ENCODE measurements at regions not wholly inside any gene's neighbourhood (a gene's known extent, or its start where the extent isn't known, plus 50 kb on each side); places are given as distances from the start of the nearest gene placed in this dataset.

GRCh38 chr2:144227427-144228105 is 292.4 kb downstream of the ZEB2 start:
- no peaks in the 10 kb centered on the region for H3K9me3 ChIP-seq (ENCODE audit: low read length)
- H3K4me1 ChIP-seq (ENCODE audit: insufficient read depth, low read length): no peaks in the 10 kb centered on the region
- no peak overlapping the region for H3K4me3 ChIP-seq (ENCODE audit: low read depth in 1 of 2, low read length in 2 of 2)
- no peaks in the 10 kb centered on the region for H3K36me3 ChIP-seq (ENCODE audit: insufficient read depth, low read length)
- no peaks in the 10 kb centered on the region for H3K27me3 ChIP-seq (ENCODE audit: control insufficient read depth in 1 of 2, insufficient read depth in 2 of 2, low read length in 2 of 2)
- no peak overlapping the region for H3K27ac ChIP-seq (ENCODE audit: low read depth, low read length)
- H3K9ac ChIP-seq (ENCODE audit: low read length): no peak overlapping the region

GRCh38 chr2:144225076-144225475 is 294.8 kb downstream of the ZEB2 start:
- Histone ChIP-seq H3K9ac (ENCODE audit: low read length) (no peak overlapping the region), H3K4me1 (ENCODE audit: insufficient read depth, low read length) (no peaks in the 10 kb centered on the region), H3K36me3 (ENCODE audit: insufficient read depth, low read length) (no peaks in the 10 kb centered on the region), H3K27ac (ENCODE audit: low read depth, low read length) (no peak overlapping the region), H3K9me3 (ENCODE audit: low read length) (no peaks in the 10 kb centered on the region), H3K4me3 (ENCODE audit: low read depth in 1 of 2, low read length in 2 of 2) (no peak overlapping the region), H3K27me3 (ENCODE audit: control insufficient read depth in 1 of 2, insufficient read depth in 2 of 2, low read length in 2 of 2) (no peaks in the 10 kb centered on the region)

GRCh38 chr2:144224472-144224871 is 295.4 kb downstream of the ZEB2 start:
- H3K9ac ChIP-seq (ENCODE audit: low read length): no peak overlapping the region
- H3K4me3 ChIP-seq (ENCODE audit: low read depth in 1 of 2, low read length in 2 of 2): no peak overlapping the region
- H3K9me3 ChIP-seq (ENCODE audit: low read length): no peaks in the 10 kb centered on the region
- H3K27me3 ChIP-seq (ENCODE audit: control insufficient read depth in 1 of 2, insufficient read depth in 2 of 2, low read length in 2 of 2): no peaks in the 10 kb centered on the region
- no peak overlapping the region for H3K27ac ChIP-seq (ENCODE audit: low read depth, low read length)
- no peaks in the 10 kb centered on the region for H3K4me1 ChIP-seq (ENCODE audit: insufficient read depth, low read length)
- H3K36me3 ChIP-seq (ENCODE audit: insufficient read depth, low read length): no peaks in the 10 kb centered on the region

DNA sequence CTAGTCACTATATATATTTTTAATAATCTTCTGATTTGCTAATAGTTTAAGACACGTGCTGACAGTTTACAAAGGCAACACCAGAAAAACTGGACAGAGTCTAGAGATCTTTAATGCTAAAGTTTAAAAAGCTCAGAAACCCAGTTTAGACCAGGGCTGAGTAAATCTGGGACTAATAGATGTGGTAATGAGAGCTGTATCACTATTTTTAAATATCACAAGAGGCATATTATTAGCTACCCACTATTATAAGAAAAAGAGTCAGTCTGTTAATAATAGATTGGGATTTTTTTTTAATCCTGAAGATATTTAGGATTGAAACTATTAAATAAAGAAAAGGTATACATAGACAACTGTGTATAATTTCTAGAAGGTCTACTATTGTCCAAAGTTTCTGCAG is 299.9 kb downstream of the ZEB2 start:
- no peaks in the 10 kb centered on the region for H3K9me3 ChIP-seq (ENCODE audit: low read length)
- no peak overlapping the region for H3K4me3 ChIP-seq (ENCODE audit: low read depth in 1 of 2, low read length in 2 of 2)
- no peaks in the 10 kb centered on the region for H3K4me1 ChIP-seq (ENCODE audit: insufficient read depth, low read length)
- no peaks in the 10 kb centered on the region for H3K27me3 ChIP-seq (ENCODE audit: control insufficient read depth in 1 of 2, insufficient read depth in 2 of 2, low read length in 2 of 2)
- H3K36me3 ChIP-seq (ENCODE audit: insufficient read depth, low read length): no peaks in the 10 kb centered on the region
- H3K27ac ChIP-seq (ENCODE audit: low read depth, low read length): no peak overlapping the region
- H3K9ac ChIP-seq (ENCODE audit: low read length): no peak overlapping the region

GRCh38 chr2:144217853-144218633 is 301.9 kb downstream of the ZEB2 start:
- H3K27ac ChIP-seq (ENCODE audit: low read depth, low read length): no peak overlapping the region
- H3K9ac ChIP-seq (ENCODE audit: low read length): no peak overlapping the region
- no peak overlapping the region for H3K4me3 ChIP-seq (ENCODE audit: low read depth in 1 of 2, low read length in 2 of 2)
- H3K9me3 ChIP-seq (ENCODE audit: low read length): no peaks in the 10 kb centered on the region
- no peaks in the 10 kb centered on the region for H3K27me3 ChIP-seq (ENCODE audit: control insufficient read depth in 1 of 2, insufficient read depth in 2 of 2, low read length in 2 of 2)
- no peaks in the 10 kb centered on the region for H3K36me3 ChIP-seq (ENCODE audit: insufficient read depth, low read length)
- H3K4me1 ChIP-seq (ENCODE audit: insufficient read depth, low read length): no peaks in the 10 kb centered on the region

DNA sequence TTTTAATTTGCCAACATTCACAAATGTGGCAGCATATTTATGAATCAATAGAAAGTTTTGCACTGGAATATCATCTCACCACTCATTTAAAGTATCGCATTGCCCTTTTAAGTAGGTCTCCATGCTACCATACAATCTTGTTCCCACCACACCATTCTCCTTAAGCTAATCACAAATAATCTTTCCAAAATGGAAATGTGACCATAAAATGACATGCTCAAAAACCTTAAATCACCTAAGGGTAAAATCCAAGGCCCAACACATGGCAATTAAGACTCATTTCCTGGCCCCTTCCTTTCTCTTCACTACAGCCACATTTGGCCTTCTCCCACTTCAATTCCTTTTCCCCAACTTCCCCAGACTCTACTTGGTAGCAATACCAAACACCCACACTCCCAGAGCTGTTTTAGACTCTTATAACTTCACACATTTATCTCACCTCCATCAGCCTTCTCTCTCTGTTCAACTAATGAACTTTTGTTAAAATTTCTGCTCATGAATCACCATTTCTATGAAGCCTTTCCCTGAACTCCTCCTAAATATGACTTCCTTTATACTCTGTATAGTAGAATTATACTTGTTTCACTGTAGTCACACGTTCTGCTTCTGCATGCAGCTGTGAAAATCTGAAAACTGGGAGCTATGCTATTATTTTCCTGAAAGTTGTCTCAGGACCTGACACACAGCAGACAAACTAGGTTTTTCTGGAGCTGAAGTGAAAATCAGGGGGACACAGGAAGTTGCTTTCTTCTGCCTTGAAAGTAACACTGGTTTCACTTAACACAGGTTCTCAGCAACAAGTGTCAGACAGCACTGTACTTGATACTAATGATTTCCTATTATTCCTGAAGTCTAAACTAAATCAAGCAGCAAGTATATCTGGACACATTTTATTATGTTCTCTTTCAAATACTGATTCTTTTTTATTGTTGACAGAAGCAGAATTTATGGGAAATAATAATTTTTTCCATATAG is 303.9 kb downstream of the ZEB2 start:
- no peak overlapping the region for H3K4me3 ChIP-seq (ENCODE audit: low read depth in 1 of 2, low read length in 2 of 2)
- no peak overlapping the region for H3K9ac ChIP-seq (ENCODE audit: low read length)
- H3K36me3 ChIP-seq (ENCODE audit: insufficient read depth, low read length): no peaks in the 10 kb centered on the region
- H3K4me1 ChIP-seq (ENCODE audit: insufficient read depth, low read length): no peaks in the 10 kb centered on the region
- no peaks in the 10 kb centered on the region for H3K9me3 ChIP-seq (ENCODE audit: low read length)
- no peaks in the 10 kb centered on the region for H3K27me3 ChIP-seq (ENCODE audit: control insufficient read depth in 1 of 2, insufficient read depth in 2 of 2, low read length in 2 of 2)
- H3K27ac ChIP-seq (ENCODE audit: low read depth, low read length): no peak overlapping the region

DNA sequence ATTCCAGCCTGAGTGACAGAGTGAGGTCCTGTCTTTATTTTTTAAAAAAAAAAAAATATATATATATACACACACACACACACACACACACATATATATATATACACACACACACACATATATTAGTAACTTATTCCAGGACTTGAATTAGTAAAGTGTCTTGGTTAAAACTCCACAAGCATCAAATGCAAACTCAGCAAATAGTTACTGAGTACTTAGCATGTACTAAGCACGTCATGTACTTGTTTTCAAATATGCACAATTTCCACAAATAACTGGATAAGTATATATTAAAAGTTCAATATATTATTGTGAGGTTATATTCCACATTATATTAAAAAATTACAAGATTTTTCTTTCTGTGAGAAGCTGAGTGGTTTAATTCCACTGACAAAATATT is 304.7 kb downstream of the ZEB2 start:
- H3K4me1 ChIP-seq (ENCODE audit: insufficient read depth, low read length): no peaks in the 10 kb centered on the region

DNA sequence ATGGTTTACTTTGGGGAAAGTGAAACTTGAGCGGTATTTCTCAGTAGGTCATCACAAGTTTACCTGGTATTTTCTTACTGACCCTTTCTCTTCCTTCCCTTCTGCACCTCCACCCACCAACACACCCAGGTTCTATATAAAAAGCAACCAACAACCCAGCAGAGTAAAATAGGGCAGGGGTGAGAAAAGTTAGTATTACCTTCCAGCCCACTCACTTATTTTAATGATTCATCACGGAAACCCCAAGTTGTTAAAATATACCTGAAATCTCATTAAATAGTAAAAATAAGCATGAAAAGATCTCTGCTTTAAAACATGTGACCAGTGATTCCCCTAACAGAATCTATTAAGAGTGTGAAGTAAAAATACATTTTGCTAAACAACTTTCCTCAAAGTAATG is 306.1 kb downstream of the ZEB2 start:
- no peaks in the 10 kb centered on the region for H3K36me3 ChIP-seq (ENCODE audit: insufficient read depth, low read length)
- H3K27me3 ChIP-seq (ENCODE audit: control insufficient read depth in 1 of 2, insufficient read depth in 2 of 2, low read length in 2 of 2): no peaks in the 10 kb centered on the region
- H3K4me3 ChIP-seq (ENCODE audit: low read depth in 1 of 2, low read length in 2 of 2): no peak overlapping the region
- no peak overlapping the region for H3K27ac ChIP-seq (ENCODE audit: low read depth, low read length)
- H3K9me3 ChIP-seq (ENCODE audit: low read length): no peaks in the 10 kb centered on the region
- no peak overlapping the region for H3K9ac ChIP-seq (ENCODE audit: low read length)
- H3K4me1 ChIP-seq (ENCODE audit: insufficient read depth, low read length): no peaks in the 10 kb centered on the region

More for the DNA sequence above, 304.7 kb downstream of the ZEB2 start:
- Histone ChIP-seq H3K36me3 (ENCODE audit: insufficient read depth, low read length) (no peaks in the 10 kb centered on the region), H3K9ac (ENCODE audit: low read length) (no peak overlapping the region), H3K27me3 (ENCODE audit: control insufficient read depth in 1 of 2, insufficient read depth in 2 of 2, low read length in 2 of 2) (no peaks in the 10 kb centered on the region), H3K9me3 (ENCODE audit: low read length) (no peaks in the 10 kb centered on the region), H3K4me3 (ENCODE audit: low read depth in 1 of 2, low read length in 2 of 2) (no peak overlapping the region), H3K27ac (ENCODE audit: low read depth, low read length) (no peak overlapping the region)

DNA sequence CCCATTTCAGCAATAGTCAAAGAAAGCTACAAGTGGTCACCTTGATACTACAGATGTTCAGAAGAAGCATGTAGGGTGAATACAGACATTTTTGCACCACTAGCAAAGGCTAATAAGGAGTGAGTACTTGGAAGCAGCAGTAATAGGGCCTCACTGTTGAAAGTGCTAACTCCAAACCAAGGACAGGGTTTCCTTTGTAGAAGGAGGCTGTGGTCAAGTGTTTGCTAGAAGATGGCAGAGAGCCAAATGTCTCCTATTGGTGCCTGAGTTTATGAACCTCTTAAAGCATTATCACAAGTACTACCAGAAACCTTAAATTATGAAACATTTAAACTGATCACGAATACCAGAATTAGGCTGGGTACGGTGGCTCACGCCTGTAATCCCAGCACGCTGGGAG is 308.1 kb downstream of the ZEB2 start:
- H3K4me1 ChIP-seq (ENCODE audit: insufficient read depth, low read length): no peaks in the 10 kb centered on the region
- no peaks in the 10 kb centered on the region for H3K36me3 ChIP-seq (ENCODE audit: insufficient read depth, low read length)
- no peak overlapping the region for H3K27ac ChIP-seq (ENCODE audit: low read depth, low read length)
- H3K9ac ChIP-seq (ENCODE audit: low read length): no peak overlapping the region
- H3K27me3 ChIP-seq (ENCODE audit: control insufficient read depth in 1 of 2, insufficient read depth in 2 of 2, low read length in 2 of 2): no peaks in the 10 kb centered on the region
- H3K4me3 ChIP-seq (ENCODE audit: low read depth in 1 of 2, low read length in 2 of 2): no peak overlapping the region
- no peaks in the 10 kb centered on the region for H3K9me3 ChIP-seq (ENCODE audit: low read length)

GRCh38 chr2:144211065-144211464 is 308.9 kb downstream of the ZEB2 start:
- no peak overlapping the region for H3K9ac ChIP-seq (ENCODE audit: low read length)

DNA sequence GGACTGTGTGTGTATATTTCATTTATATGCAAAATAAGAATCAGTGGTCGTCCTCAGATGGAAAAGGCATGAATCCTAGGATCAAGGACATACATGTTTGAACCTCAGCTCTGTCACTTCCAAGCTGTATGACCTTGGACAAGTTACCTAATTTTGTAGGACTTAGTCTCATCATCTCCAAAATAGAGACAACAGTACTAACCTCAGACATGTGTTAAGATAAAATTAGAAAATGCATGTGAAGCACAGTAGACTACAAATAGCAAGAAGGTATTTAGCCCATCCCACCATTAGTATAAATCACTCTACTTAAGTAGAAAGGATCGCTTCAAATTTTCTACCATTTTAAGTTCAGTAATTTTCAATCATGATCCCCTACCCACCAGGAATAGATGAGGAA is 309.8 kb downstream of the ZEB2 start:
- H3K9me3 ChIP-seq (ENCODE audit: low read length): no peaks in the 10 kb centered on the region

More at GRCh38 chr2:144211065-144211464, 308.9 kb downstream of the ZEB2 start:
- Histone ChIP-seq H3K9me3 (ENCODE audit: low read length) (no peaks in the 10 kb centered on the region), H3K27ac (ENCODE audit: low read depth, low read length) (no peak overlapping the region), H3K4me3 (ENCODE audit: low read depth in 1 of 2, low read length in 2 of 2) (no peak overlapping the region), H3K36me3 (ENCODE audit: insufficient read depth, low read length) (no peaks in the 10 kb centered on the region), H3K4me1 (ENCODE audit: insufficient read depth, low read length) (no peaks in the 10 kb centered on the region), H3K27me3 (ENCODE audit: control insufficient read depth in 1 of 2, insufficient read depth in 2 of 2, low read length in 2 of 2) (no peaks in the 10 kb centered on the region)

More for the DNA sequence above, 309.8 kb downstream of the ZEB2 start:
- no peak overlapping the region for H3K9ac ChIP-seq (ENCODE audit: low read length)
- no peaks in the 10 kb centered on the region for H3K36me3 ChIP-seq (ENCODE audit: insufficient read depth, low read length)
- H3K4me1 ChIP-seq (ENCODE audit: insufficient read depth, low read length): no peaks in the 10 kb centered on the region
- no peaks in the 10 kb centered on the region for H3K27me3 ChIP-seq (ENCODE audit: control insufficient read depth in 1 of 2, insufficient read depth in 2 of 2, low read length in 2 of 2)
- H3K27ac ChIP-seq (ENCODE audit: low read depth, low read length): no peak overlapping the region
- H3K4me3 ChIP-seq (ENCODE audit: low read depth in 1 of 2, low read length in 2 of 2): no peak overlapping the region

Data from muscle layer of colon (tissue), 2 donors.